ENCODE measurements at regions not wholly inside any gene's neighbourhood (a gene's known extent, or its start where the extent isn't known, plus 50 kb on each side); places are given as distances from the start of the nearest gene placed in this dataset.

DNA sequence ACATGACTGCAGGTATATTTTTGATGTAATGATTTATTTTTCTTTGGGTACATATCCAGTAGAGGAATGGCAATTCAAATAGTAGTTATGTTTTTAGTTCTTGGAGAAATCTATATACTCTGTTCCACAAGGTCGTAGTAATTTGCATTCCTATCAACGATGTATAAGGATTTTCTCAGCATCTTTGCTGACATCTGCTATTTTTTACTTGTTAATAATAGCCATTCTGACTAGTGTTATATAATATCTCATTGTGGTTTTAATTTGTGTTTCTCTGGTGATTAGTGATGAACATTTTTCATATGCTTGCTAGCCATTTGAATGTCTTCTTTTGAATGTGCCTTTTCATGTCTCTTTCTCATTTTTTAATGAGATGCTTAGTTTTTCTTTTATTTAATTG lies 292.1 kb upstream of the RGS18 start:
- no peak overlapping the region for H3K4me3 Mint-ChIP-seq (ENCODE audit: unreplicated experiment)
- FAIRE-seq (no peak), DNase-seq (ENCODE audit: low read depth) (no peak)
- H3K4me1 ChIP-seq (ENCODE audit: insufficient read depth, low read length): no peaks in the 10 kb centered on the region
- no peak overlapping the region for H2AFZ ChIP-seq (ENCODE audit: low read depth, low read length)
- no peak overlapping the region for H3K27ac ChIP-seq (ENCODE audit: low read depth, low read length)
- H3K27me3 Mint-ChIP-seq (ENCODE audit: low read depth, unreplicated experiment): no peaks in the 10 kb centered on the region
- no peaks in the 10 kb centered on the region for H3K4me1 Mint-ChIP-seq (ENCODE audit: low read depth, unreplicated experiment)
- H3K36me3 Mint-ChIP-seq (ENCODE audit: low read depth, unreplicated experiment): no peaks in the 10 kb centered on the region
- no peak overlapping the region for H3K4me3 ChIP-seq (ENCODE audit: insufficient read depth, low read depth, low read length)
- H3K36me3 ChIP-seq (ENCODE audit: insufficient read depth, low read length): no peaks in the 10 kb centered on the region
- H3K9ac ChIP-seq (ENCODE audit: low read length): no peak overlapping the region
- no peak for TF ChIP-seq EZH2 (IDR thresholded peaks at IDR 0.05; ENCODE audit: insufficient read depth, low read length)
- TF ChIP-seq, protein P1, sequence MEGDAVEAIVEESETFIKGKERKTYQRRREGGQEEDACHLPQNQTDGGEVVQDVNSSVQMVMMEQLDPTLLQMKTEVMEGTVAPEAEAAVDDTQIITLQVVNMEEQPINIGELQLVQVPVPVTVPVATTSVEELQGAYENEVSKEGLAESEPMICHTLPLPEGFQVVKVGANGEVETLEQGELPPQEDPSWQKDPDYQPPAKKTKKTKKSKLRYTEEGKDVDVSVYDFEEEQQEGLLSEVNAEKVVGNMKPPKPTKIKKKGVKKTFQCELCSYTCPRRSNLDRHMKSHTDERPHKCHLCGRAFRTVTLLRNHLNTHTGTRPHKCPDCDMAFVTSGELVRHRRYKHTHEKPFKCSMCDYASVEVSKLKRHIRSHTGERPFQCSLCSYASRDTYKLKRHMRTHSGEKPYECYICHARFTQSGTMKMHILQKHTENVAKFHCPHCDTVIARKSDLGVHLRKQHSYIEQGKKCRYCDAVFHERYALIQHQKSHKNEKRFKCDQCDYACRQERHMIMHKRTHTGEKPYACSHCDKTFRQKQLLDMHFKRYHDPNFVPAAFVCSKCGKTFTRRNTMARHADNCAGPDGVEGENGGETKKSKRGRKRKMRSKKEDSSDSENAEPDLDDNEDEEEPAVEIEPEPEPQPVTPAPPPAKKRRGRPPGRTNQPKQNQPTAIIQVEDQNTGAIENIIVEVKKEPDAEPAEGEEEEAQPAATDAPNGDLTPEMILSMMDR (IDR thresholded peaks at IDR 0.05; ENCODE audit: insufficient read depth, low read depth, low read length): no peak
- no peaks in the 10 kb centered on the region for H4K20me1 ChIP-seq (ENCODE audit: insufficient read depth, low read length)
- no peak overlapping the region for H3K27ac Mint-ChIP-seq (ENCODE audit: unreplicated experiment)
- H3K4me2 ChIP-seq (ENCODE audit: low read length): no peak overlapping the region
- H3K27me3 ChIP-seq (ENCODE audit: insufficient read depth, low read length): no peaks in the 10 kb centered on the region
- H3K9me3 ChIP-seq (ENCODE audit: insufficient read depth, low read depth, low read length): no peaks in the 10 kb centered on the region
- peaks cover 2% of the 10 kb centered on the region for H3K9me3 Mint-ChIP-seq (ENCODE audit: unreplicated experiment)
- H3K79me2 ChIP-seq (ENCODE audit: insufficient read depth, low read length): no peaks in the 10 kb centered on the region

DNA sequence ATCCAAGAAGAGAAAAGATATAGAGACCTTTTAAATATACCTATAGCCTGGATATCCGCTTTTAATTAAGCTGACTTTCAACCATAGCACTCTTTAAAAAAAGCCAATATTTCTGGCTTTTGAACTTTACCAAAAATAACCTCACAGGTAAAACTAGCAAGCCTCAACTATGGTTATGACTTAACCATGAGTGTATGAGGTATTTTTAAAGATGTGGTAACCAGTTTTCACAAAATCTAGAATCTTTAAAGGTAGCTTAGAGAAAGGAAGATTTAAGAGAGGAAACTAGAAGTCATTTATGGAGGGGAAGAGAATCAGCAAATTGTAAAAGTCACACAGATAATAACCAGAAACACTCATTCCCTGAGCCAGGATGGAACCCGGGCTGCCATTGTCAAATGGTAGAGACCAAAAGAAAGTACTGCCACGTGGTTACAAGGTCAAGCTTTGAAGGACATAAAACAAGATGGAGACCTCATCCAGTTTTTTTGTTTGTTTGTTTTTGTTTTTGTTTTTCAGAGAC lies 288.4 kb upstream of the RGS18 start:
- Histone ChIP-seq H3K79me2 (ENCODE audit: insufficient read depth, low read length) (no peaks in the 10 kb centered on the region), H3K27ac (ENCODE audit: low read depth, low read length) (no peak overlapping the region), H3K4me1 (ENCODE audit: insufficient read depth, low read length) (no peaks in the 10 kb centered on the region), H3K9ac (ENCODE audit: low read length) (no peak overlapping the region), H3K9me3 (ENCODE audit: insufficient read depth, low read depth, low read length) (no peaks in the 10 kb centered on the region), H3K27me3 (ENCODE audit: insufficient read depth, low read length) (no peaks in the 10 kb centered on the region), H3K4me3 (ENCODE audit: insufficient read depth, low read depth, low read length) (no peak overlapping the region), H4K20me1 (ENCODE audit: insufficient read depth, low read length) (no peaks in the 10 kb centered on the region), H3K4me2 (ENCODE audit: low read length) (no peak overlapping the region), H2AFZ (ENCODE audit: low read depth, low read length) (no peak overlapping the region), H3K36me3 (ENCODE audit: insufficient read depth, low read length) (no peaks in the 10 kb centered on the region)
- Mint-ChIP-seq H3K36me3 (ENCODE audit: low read depth, unreplicated experiment) (no peaks in the 10 kb centered on the region), H3K27me3 (ENCODE audit: low read depth, unreplicated experiment) (no peaks in the 10 kb centered on the region), H3K4me3 (ENCODE audit: unreplicated experiment) (no peak overlapping the region), H3K27ac (ENCODE audit: unreplicated experiment) (no peak overlapping the region), H3K9me3 (ENCODE audit: unreplicated experiment) (no peaks in the 10 kb centered on the region), H3K4me1 (ENCODE audit: low read depth, unreplicated experiment) (no peaks in the 10 kb centered on the region)
- no peak for TF ChIP-seq EZH2 (IDR thresholded peaks at IDR 0.05; ENCODE audit: insufficient read depth, low read length)
- TF ChIP-seq, protein P1 (IDR thresholded peaks at IDR 0.05; ENCODE audit: insufficient read depth, low read depth, low read length): no peak
- no peak for DNase-seq (ENCODE audit: low read depth)
- FAIRE-seq: no peak

DNA sequence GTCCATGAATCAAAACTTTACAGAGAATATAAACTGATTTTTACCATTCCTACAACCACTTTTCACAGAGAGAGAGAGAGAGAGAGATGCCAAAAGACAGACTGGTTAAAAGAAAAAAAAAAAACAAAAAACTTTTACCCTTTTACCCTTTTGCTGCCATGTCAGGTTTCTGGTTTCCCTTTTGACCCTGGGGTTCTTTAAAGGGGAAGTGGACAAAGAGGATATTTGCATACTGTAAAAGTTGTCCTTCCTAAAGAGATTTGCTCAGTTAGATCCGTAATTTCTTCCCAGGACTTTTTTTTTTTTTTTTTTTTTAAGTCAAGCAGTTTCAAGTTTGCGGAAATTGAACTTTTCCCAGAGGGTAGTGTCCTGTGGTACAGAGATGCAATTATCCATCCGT lies 287.8 kb upstream of the RGS18 start:
- Mint-ChIP-seq H3K4me1 (ENCODE audit: low read depth, unreplicated experiment) (no peaks in the 10 kb centered on the region), H3K27ac (ENCODE audit: unreplicated experiment) (no peak overlapping the region), H3K9me3 (ENCODE audit: unreplicated experiment) (no peaks in the 10 kb centered on the region), H3K4me3 (ENCODE audit: unreplicated experiment) (no peak overlapping the region), H3K36me3 (ENCODE audit: low read depth, unreplicated experiment) (no peaks in the 10 kb centered on the region), H3K27me3 (ENCODE audit: low read depth, unreplicated experiment) (no peaks in the 10 kb centered on the region)
- Histone ChIP-seq H3K4me1 (ENCODE audit: insufficient read depth, low read length) (no peaks in the 10 kb centered on the region), H3K27me3 (ENCODE audit: insufficient read depth, low read length) (no peaks in the 10 kb centered on the region), H3K9me3 (ENCODE audit: insufficient read depth, low read depth, low read length) (no peaks in the 10 kb centered on the region), H3K27ac (ENCODE audit: low read depth, low read length) (no peak overlapping the region), H3K79me2 (ENCODE audit: insufficient read depth, low read length) (no peaks in the 10 kb centered on the region), H4K20me1 (ENCODE audit: insufficient read depth, low read length) (no peaks in the 10 kb centered on the region), H3K9ac (ENCODE audit: low read length) (no peak overlapping the region), H2AFZ (ENCODE audit: low read depth, low read length) (no peak overlapping the region), H3K4me2 (ENCODE audit: low read length) (no peak overlapping the region), H3K36me3 (ENCODE audit: insufficient read depth, low read length) (no peaks in the 10 kb centered on the region), H3K4me3 (ENCODE audit: insufficient read depth, low read depth, low read length) (no peak overlapping the region)
- FAIRE-seq (no peak), DNase-seq (ENCODE audit: low read depth) (no peak)
- TF ChIP-seq, protein P1 (IDR thresholded peaks at IDR 0.05; ENCODE audit: insufficient read depth, low read depth, low read length): no peak
- TF ChIP-seq EZH2 (IDR thresholded peaks at IDR 0.05; ENCODE audit: insufficient read depth, low read length): no peak
